Loucy (cell line): ENCODE measurements at regions not wholly inside any gene's neighbourhood (a gene's known extent, or its start where the extent isn't known, plus 50 kb on each side); places are given as distances from the start of the nearest gene placed in this dataset.

ENCODE experiments used
- H2AFZ ChIP-seq: fragments of 200-600 bp; sonication (generic); 2 replicates; pipeline ENCODE4 v1.6.0; 2016; ENCODE audit warnings: antibody characterized with exemption, mild to moderate bottlenecking, low read length, moderate library complexity
- H3F3A ChIP-seq: fragments of 200-600 bp; 2 replicates; pipeline ENCODE4 v1.6.0; 2016; ENCODE audit warnings: antibody characterized with exemption, low read depth, mild to moderate bottlenecking
- H3K27me3 ChIP-seq: fragments of 200-600 bp; sonication (generic); 2 replicates; pipeline ENCODE4 v1.6.1; 2014; ENCODE audit warnings: low read length, mild to moderate bottlenecking; ENCODE audit not compliant: insufficient read depth, poor library complexity, severe bottlenecking
- H3K36me3 ChIP-seq: fragments of 200-600 bp; sonication (generic); 2 replicates; pipeline ENCODE4 v1.6.1; 2016; ENCODE audit warnings: low read length; ENCODE audit not compliant: insufficient read depth
- H3K4me1 ChIP-seq: fragments of 200-600 bp; sonication (generic); 2 replicates; pipeline ENCODE4 v1.5.1; 2014; ENCODE audit warnings: low read length, mild to moderate bottlenecking; ENCODE audit not compliant: insufficient read depth, poor library complexity, severe bottlenecking
- H3K4me2 ChIP-seq: fragments of 200-600 bp; sonication (generic); 2 replicates; pipeline ENCODE4 v1.6.0; 2014; ENCODE audit warnings: antibody characterized with exemption, low read length, low read depth, mild to moderate bottlenecking; ENCODE audit not compliant: poor library complexity, severe bottlenecking
- H3K4me3 ChIP-seq: fragments of 200-600 bp; sonication (generic); 2 replicates; pipeline ENCODE4 v1.5.1; 2014; ENCODE audit warnings: low read length, mild to moderate bottlenecking, mixed read lengths; ENCODE audit not compliant: poor library complexity, severe bottlenecking
- H3K79me2 ChIP-seq: fragments of 200-600 bp; sonication (generic); 2 replicates; pipeline ENCODE4 v1.6.1; 2014; ENCODE audit warnings: low read length; ENCODE audit not compliant: insufficient read depth
- H3K9ac ChIP-seq: fragments of 200-600 bp; sonication (generic); 2 replicates; pipeline ENCODE4 v1.6.0; 2014; ENCODE audit warnings: mild to moderate bottlenecking, low read depth, low read length, moderate library complexity; ENCODE audit not compliant: poor library complexity, severe bottlenecking
- H3K9me2 ChIP-seq: fragments of 200-600 bp; sonication (generic); replicated peaks from 2 replicates; pipeline ENCODE4 v1.6.1; 2016; ENCODE audit warnings: low read depth, low read length, mixed read lengths
- H3K9me3 ChIP-seq: fragments of 200-600 bp; sonication (generic); 2 replicates; pipeline ENCODE4 v1.6.1; 2014; ENCODE audit warnings: mild to moderate bottlenecking, antibody characterized with exemption, low read length, low read depth; ENCODE audit not compliant: insufficient read depth
- H4K20me1 ChIP-seq: fragments of 200-600 bp; sonication (generic); 2 replicates; pipeline ENCODE4 v1.6.0; 2014; ENCODE audit warnings: antibody characterized with exemption, low read length, mild to moderate bottlenecking; ENCODE audit not compliant: insufficient read depth, poor library complexity, severe bottlenecking
- EZH2phosphoT487 ChIP-seq: fragments of 200-600 bp; IDR thresholded peaks from 2 replicates; pipeline ENCODE4 v1.6.1; 2018; ENCODE audit warnings: antibody characterized with exemption, mild to moderate bottlenecking, moderate library complexity, borderline replicate concordance
- TF ChIP-seq, protein P1 (sequence below): fragments of 200-600 bp; sonication (generic); conservative IDR thresholded peaks from 2 replicates; pipeline ENCODE4 v1.5.1; 2014; ENCODE audit warnings: mild to moderate bottlenecking, antibody characterized with exemption, low read length

DNA sequence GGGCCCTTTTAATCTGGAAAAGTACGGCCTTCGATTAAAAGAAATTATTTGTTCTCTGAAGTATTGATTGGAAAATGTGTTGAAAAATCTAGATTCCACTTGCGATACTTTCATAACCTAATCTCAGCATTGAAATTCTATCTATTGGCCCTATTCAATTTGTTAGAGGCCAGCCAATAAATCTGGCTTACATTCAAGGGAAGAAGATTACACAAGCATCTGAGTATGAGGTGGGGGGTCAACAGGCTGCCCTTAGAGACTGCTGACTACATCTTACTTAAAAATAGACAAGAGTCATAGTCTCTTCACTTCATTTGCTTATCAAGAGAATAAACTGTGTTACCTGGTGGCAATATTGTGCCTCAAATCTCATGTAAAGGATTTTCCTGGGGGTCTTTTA is 248.0 kb upstream of the KCNIP4 start:
- H3K27me3 ChIP-seq: no peaks in the 10 kb centered on the region
- no peak overlapping the region for H2AFZ ChIP-seq
- no peaks in the 10 kb centered on the region for H3F3A ChIP-seq
- no peak for TF ChIP-seq EZH2phosphoT487
- TF ChIP-seq, protein P1, sequence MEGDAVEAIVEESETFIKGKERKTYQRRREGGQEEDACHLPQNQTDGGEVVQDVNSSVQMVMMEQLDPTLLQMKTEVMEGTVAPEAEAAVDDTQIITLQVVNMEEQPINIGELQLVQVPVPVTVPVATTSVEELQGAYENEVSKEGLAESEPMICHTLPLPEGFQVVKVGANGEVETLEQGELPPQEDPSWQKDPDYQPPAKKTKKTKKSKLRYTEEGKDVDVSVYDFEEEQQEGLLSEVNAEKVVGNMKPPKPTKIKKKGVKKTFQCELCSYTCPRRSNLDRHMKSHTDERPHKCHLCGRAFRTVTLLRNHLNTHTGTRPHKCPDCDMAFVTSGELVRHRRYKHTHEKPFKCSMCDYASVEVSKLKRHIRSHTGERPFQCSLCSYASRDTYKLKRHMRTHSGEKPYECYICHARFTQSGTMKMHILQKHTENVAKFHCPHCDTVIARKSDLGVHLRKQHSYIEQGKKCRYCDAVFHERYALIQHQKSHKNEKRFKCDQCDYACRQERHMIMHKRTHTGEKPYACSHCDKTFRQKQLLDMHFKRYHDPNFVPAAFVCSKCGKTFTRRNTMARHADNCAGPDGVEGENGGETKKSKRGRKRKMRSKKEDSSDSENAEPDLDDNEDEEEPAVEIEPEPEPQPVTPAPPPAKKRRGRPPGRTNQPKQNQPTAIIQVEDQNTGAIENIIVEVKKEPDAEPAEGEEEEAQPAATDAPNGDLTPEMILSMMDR: no peak
- no peaks in the 10 kb centered on the region for H3K9me2 ChIP-seq
- H3K4me1 ChIP-seq: no peaks in the 10 kb centered on the region
- no peak overlapping the region for H3K9ac ChIP-seq
- no peaks in the 10 kb centered on the region for H3K36me3 ChIP-seq
- H3K79me2 ChIP-seq: no peaks in the 10 kb centered on the region
- no peak overlapping the region for H3K4me2 ChIP-seq
- H3K4me3 ChIP-seq: no peak overlapping the region
- H4K20me1 ChIP-seq: no peaks in the 10 kb centered on the region
- no peaks in the 10 kb centered on the region for H3K9me3 ChIP-seq

DNA sequence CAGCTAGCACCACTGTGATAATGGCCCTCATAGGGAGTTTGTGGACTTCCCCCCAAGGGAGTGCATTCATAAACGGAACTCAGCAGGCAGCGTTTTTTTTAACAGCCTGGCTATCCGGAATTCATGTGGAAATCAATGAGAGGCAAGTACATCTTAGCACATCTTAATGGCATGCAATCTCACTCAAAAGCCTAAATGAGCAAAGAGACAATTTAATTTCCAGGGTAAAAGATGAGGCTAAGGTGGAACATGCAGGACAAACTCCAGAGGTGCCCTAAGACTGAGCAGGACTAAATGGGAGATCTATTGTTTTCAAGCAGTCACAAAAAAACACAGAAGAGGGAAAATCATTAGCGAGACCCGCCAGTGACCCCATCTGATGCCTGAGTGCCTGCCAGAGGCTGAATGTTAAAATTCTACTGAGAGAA is 243.5 kb upstream of the KCNIP4 start:
- Histone ChIP-seq H3K9ac (no peak overlapping the region), H3K9me3 (no peaks in the 10 kb centered on the region), H4K20me1 (no peaks in the 10 kb centered on the region), H2AFZ (no peak overlapping the region), H3K79me2 (no peaks in the 10 kb centered on the region), H3F3A (no peaks in the 10 kb centered on the region), H3K36me3 (no peaks in the 10 kb centered on the region), H3K4me1 (no peaks in the 10 kb centered on the region), H3K4me3 (no peak overlapping the region), H3K4me2 (no peak overlapping the region), H3K9me2 (no peaks in the 10 kb centered on the region), H3K27me3 (no peaks in the 10 kb centered on the region)
- TF ChIP-seq, protein P1: no peak
- TF ChIP-seq EZH2phosphoT487: no peak

DNA sequence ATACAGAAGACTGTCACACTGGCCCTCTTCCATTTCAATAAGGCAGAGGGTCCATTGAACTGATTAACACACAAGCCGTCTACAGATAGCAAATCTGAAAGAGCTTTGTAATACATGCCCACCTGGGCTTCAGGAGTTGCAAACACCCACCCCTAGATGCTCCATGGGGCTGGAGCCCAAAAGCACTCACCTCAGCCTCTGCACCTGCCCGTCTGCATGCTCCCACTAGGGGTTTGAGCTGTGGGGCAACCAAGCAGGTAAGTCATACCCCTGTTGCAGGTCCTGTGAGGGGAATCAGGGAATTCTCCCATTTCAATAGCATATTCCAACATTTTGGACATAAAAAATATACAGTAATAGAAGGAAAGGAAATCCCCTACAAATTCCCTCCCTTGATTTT is 243.0 kb upstream of the KCNIP4 start:
- Histone ChIP-seq H3K27me3 (no peaks in the 10 kb centered on the region), H3K79me2 (no peaks in the 10 kb centered on the region), H3K36me3 (no peaks in the 10 kb centered on the region), H3K9me2 (no peaks in the 10 kb centered on the region), H3F3A (no peaks in the 10 kb centered on the region), H3K4me3 (no peak overlapping the region), H3K9ac (no peak overlapping the region), H3K4me2 (no peak overlapping the region), H4K20me1 (no peaks in the 10 kb centered on the region), H3K4me1 (no peaks in the 10 kb centered on the region), H3K9me3 (no peaks in the 10 kb centered on the region), H2AFZ (no peak overlapping the region)
- no peak for TF ChIP-seq EZH2phosphoT487
- TF ChIP-seq, protein P1: no peak
